Brain microvascular endothelial cell (primary cell): ENCODE measurements at regions not wholly inside any gene's neighbourhood (a gene's known extent, or its start where the extent isn't known, plus 50 kb on each side); places are given as distances from the start of the nearest gene placed in this dataset.
"Not testable (repeated sequence)": the region's sequence is repeated elsewhere in the genome, so short reads cannot be mapped to it uniquely, and the experiment has no call there.

Experiments used
- DNase-seq: peaks from one replicate; pipeline ENCODE4 v3.0.0-alpha.2; 2020
- H3K27ac ChIP-seq: fragments of 250-450 bp; sonication (Bioruptor Pico); 2 replicates; pipeline ENCODE4 v1.5.1; 2020; ENCODE audit warnings: mild to moderate bottlenecking, moderate library complexity
- H3K27me3 ChIP-seq: fragments of 250-450 bp; sonication (Bioruptor Pico); replicated peaks from 2 replicates; pipeline ENCODE4 v1.5.1; 2020; ENCODE audit warnings: mild to moderate bottlenecking
- H3K36me3 ChIP-seq: fragments of 250-450 bp; sonication (Bioruptor Pico); replicated peaks from 2 replicates; pipeline ENCODE4 v1.5.1; 2020; ENCODE audit warnings: mild to moderate bottlenecking
- H3K4me3 ChIP-seq: 2 replicates; pipeline ENCODE4 v1.5.1; 2011; ENCODE audit warnings: low read depth, mild to moderate bottlenecking, control low read depth, low read length, moderate library complexity
- CTCF ChIP-seq: IDR thresholded peaks from 2 replicates; pipeline ENCODE4 v1.5.1; 2011; ENCODE audit warnings: low read depth, mild to moderate bottlenecking, moderate library complexity, low read length, control low read depth, inconsistent platforms; ENCODE audit errors: missing control alignments
- in situ Hi-C: cut with HindIII; loops from 2 replicates; pipeline ENCODE4 v1.10.0; 2017; ENCODE audit warnings: low sequenced_read_pairs, low pct_ligation_motif_present

- in situ Hi-C loops = no loop called here
- no peak for TF ChIP-seq CTCF
- no peak for DNase-seq
- H3K27me3 ChIP-seq = no peaks in the 10 kb centered on the region
- no peak overlapping the region for H3K27ac ChIP-seq
- no peak overlapping the region for H3K4me3 ChIP-seq
- no peaks in the 10 kb centered on the region for H3K36me3 ChIP-seq
These were observed 1144.5 kb downstream of the HACE1 start for GRCh38 chr6:103715269-103715668.

GRCh38 chr6:103709236-103709635 is 1150.5 kb downstream of the HACE1 start:
- H3K27me3 ChIP-seq, DNase-seq, in situ Hi-C loops, H3K27ac ChIP-seq, H3K36me3 ChIP-seq, H3K4me3 ChIP-seq: not testable (repeated sequence)

- in situ Hi-C loops = no loop called here
- no peaks in the 10 kb centered on the region for H3K27me3 ChIP-seq
- DNase-seq = no peak
- H3K4me3 ChIP-seq = no peak overlapping the region
- H3K27ac ChIP-seq = no peak overlapping the region
- H3K36me3 ChIP-seq = no peaks in the 10 kb centered on the region
- TF ChIP-seq CTCF = no peak
These were observed 1152.0 kb downstream of the HACE1 start for GRCh38 chr6:103707596-103708325.

- no peak for TF ChIP-seq CTCF
- Histone ChIP-seq H3K4me3 (no peak overlapping the region), H3K27me3 (no peaks in the 10 kb centered on the region), H3K27ac (no peak overlapping the region), H3K36me3 (no peaks in the 10 kb centered on the region)
- no peak for DNase-seq
- in situ Hi-C loops = no loop called here
These were observed 1160.0 kb downstream of the HACE1 start for GRCh38 chr6:103699769-103700168.

GRCh38 chr6:103687430-103687829 is 1172.3 kb downstream of the HACE1 start:
- no peaks in the 10 kb centered on the region for H3K36me3 ChIP-seq
- in situ Hi-C loops = no loop called here
- TF ChIP-seq CTCF = no peak
- H3K27ac ChIP-seq = no peak overlapping the region
- no peak for DNase-seq
- H3K27me3 ChIP-seq = no peaks in the 10 kb centered on the region
- no peak overlapping the region for H3K4me3 ChIP-seq

- no peak overlapping the region for H3K27ac ChIP-seq
- TF ChIP-seq CTCF = no peak
- H3K4me3 ChIP-seq = no peak overlapping the region
- H3K36me3 ChIP-seq = no peaks in the 10 kb centered on the region
- no peak for DNase-seq
- H3K27me3 ChIP-seq = no peaks in the 10 kb centered on the region
- in situ Hi-C loops = no loop called here
These were observed 1179.6 kb downstream of the HACE1 start for GRCh38 chr6:103680116-103680515.
